ENCODE measurements at regions not wholly inside any gene's neighbourhood (a gene's known extent, or its start where the extent isn't known, plus 50 kb on each side); places are given as distances from the start of the nearest gene placed in this dataset.

- DNase-seq (ENCODE audit: low spot score): no peak
Observed at GRCh38 chr4:27490315-27490714, 629.7 kb downstream of the STIM2 start.

DNA sequence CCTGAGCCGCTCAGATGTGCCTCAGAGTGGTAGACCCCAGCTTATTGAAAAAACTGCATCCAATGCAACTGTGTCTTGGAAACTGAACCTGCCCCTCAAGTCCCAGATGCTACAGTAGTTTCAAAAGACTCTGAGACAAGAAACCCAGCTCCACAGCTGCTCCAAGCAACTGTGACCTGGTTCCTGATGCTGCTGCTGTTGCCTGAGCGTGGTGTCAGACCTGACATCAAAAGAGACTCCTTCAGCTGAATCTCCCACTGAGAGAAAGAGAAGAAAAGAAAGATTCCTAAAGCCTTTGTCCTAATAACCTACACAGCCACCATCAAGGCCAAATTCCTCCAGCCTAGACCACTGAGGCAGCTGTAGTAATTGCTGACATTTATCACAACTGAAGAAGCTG, 630.1 kb downstream of the STIM2 start:
- DNase-seq (ENCODE audit: low spot score): no peak

DNA sequence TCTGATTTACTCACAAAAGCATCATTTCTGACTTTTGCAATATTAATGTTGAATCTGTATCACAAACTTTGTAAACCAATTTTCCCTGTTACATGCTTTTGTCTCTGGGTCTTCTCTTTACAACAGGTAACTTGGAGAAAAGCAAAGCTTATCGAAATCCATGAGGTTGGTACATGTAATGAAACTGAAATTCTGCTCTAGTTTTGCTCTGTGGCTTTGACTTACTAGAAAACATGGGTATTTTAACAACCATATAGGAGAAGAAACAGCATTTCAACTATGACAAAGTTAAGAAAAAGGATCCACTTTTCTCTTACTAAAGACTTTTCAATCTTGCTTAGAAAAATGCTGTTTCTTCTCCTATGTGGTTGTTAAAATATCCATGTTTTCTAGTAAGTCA, 645.8 kb downstream of the STIM2 start:
- no peak for DNase-seq (ENCODE audit: low spot score)

GRCh38 chr4:27514711-27515110, 654.1 kb downstream of the STIM2 start:
- DNase-seq (ENCODE audit: low spot score): no peak

GRCh38 chr4:27515140-27515539, 654.5 kb downstream of the STIM2 start:
- no peak for DNase-seq (ENCODE audit: low spot score)

GRCh38 chr4:27518876-27519275, 658.2 kb downstream of the STIM2 start:
- DNase-seq (ENCODE audit: low spot score): no peak

DNA sequence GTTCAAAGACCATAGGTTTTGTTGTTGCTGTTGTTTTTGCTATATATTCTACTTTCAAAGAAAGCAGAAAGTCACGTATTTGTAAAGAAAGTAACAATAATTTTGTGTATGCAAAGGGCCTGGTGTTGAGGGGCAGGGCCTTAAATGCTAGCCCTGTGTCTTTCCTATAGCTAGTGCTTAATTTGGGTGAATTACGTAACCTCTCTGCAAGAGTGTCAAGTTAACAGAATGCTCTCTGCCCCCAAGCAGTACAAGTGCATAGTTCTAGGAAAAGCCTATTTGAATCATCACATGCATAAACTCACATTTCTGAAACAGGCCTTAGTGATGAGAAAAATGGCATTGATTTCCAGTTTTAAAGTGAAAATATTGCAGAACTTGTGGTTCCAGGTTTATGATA, 663.6 kb downstream of the STIM2 start:
- DNase-seq (ENCODE audit: low spot score): no peak

- DNase-seq (ENCODE audit: low spot score): no peak
Observed at GRCh38 chr4:27534488-27534887, 673.8 kb downstream of the STIM2 start.

- DNase-seq (ENCODE audit: low spot score): no peak
Observed at GRCh38 chr4:27568236-27568951, 707.8 kb downstream of the STIM2 start.

DNA sequence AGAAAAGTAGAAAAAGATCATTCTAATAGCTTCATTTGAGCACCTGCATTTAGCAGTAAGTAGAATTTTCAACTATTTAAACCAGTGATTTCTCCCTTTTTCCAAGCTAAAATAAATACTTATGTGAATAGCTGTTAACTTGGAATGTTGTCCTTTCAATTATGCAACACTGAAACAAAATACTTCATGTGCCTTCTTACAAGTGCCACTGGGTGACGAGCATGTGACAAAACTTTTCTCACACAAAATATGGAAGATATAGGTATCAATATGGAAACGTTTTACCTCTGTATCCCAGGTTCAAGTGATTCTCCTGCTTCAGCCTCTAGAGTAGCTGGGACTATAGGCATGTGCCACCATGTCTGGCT, 708.3 kb downstream of the STIM2 start:
- no peak for DNase-seq (ENCODE audit: low spot score)

GRCh38 chr4:27574743-27575142, 714.1 kb downstream of the STIM2 start:
- DNase-seq (ENCODE audit: low spot score): no peak

GRCh38 chr4:27577951-27578350, 717.3 kb downstream of the STIM2 start:
- DNase-seq (ENCODE audit: low spot score): no peak

DNA sequence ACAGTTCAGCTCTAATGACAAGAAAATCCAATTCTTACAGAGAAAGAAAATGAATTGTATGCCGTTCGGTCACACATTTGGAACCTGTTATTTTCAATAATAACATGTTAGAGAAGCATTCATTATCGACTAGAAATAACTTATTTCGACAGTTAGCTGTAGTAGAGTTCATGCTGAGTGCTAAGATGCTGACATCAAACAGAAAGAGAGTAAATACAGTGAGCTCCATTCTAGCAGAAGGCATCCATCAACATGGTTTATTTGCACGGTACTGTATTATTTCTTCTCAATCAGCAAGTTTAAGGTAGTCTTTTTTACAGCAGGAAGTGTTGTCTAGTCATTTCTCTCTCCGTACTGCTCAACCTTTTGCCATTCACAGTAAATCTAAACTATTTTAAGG, 732.1 kb downstream of the STIM2 start:
- no peak for DNase-seq (ENCODE audit: low spot score)

DNA sequence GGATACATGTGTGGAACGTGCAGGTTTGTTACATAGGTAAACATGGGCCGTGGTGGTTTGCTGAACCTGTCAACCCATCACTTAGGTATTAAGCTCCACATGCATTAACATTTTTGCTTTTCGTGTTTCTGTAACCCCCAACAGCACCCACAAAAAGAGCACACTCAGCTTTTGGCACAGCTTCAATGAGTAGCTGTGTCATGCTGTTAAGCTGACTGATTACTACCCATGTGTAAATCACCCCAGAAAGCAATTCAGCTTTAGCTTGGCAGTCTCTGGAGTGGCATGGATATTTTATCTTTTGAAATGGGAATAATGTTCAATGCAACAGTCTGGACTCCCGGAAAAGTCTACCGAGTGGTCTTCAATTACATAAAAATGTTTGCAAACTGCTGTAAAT, 734.3 kb downstream of the STIM2 start:
- DNase-seq (ENCODE audit: low spot score): no peak

DNA sequence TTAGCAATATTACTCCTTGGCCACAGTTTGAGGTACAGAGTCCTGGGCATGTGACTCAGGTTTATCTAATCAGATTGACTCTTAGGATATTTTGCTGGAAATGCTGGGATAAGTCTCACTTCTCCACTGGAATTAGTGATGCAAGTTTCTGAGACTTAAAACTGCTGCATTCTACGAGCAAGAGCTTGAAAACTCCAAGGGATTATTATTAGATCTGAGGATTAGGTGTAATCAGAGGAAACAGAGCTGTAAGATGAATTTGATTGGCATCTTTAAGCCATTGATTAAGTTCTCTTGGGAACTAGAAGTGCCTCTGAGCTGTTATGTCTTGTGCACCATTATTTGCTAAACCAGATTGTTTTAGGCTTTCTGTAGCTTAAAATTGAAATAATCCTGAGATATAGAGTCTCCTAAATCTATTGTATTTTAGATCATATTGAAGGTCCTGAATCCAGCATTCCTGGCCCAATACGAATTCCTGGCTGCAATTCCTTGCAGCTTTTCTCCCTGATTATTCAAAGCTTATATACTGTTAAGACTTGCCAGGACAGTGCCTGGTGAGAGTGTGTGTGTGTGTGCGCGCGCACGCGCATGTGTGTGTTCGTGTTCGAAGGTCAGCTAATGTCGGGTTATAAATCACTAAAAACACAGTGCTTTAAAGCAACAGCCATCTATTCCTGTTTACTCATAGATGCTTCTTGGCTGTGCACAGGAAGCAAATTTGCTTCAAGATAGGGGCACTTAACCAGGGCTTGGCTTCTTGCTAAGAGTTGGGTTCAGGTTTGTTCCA, 735.1 kb downstream of the STIM2 start:
- no peak for DNase-seq (ENCODE audit: low spot score)

DNA sequence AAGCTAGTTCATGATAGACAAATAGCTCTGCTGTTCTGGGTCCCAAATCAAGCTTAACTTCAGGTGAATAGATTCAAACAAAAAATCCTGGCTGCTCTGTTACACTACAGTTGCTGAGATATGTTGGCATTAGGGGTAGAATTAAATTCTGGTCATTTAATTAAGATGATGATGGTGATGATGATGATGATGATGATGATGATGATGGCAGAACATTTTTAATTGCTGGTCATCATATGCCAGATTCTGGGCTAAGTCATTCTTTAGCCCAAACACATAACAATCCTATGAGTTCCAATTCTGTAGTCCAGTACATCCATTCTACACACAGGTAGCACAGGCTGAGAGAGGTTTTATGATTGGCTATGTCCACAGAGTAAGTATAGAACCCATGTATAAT, 741.5 kb downstream of the STIM2 start:
- DNase-seq (ENCODE audit: low spot score): no peak

- no peak for DNase-seq (ENCODE audit: low spot score)
Observed at GRCh38 chr4:27604692-27605091, 744.1 kb downstream of the STIM2 start.

DNA sequence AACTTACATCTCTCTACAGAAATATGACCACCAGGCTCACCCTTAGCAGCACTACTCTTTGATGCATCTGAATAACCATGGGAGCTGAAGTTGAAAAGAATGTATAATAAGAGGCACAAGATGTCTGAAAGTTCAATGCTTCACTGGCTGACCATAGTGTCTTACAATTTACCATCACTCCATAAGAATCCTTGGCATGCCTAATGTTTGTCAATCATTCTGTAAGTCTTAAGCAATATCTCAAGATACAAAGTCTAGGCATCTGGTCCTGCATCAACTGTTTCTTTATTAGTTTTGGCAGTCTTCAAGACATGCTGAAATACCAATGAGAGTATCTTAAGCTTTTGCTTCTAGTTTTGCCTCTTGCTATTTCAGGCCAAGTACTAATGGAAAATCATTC, 755.5 kb downstream of the STIM2 start:
- DNase-seq (ENCODE audit: low spot score): no peak

- DNase-seq (ENCODE audit: low spot score): no peak
Observed at GRCh38 chr4:27619435-27619834, 758.8 kb downstream of the STIM2 start.

GRCh38 chr4:27620886-27621285, 760.2 kb downstream of the STIM2 start:
- DNase-seq (ENCODE audit: low spot score): no peak

- DNase-seq (ENCODE audit: low spot score): no peak
Observed at GRCh38 chr4:27624749-27625148, 764.1 kb downstream of the STIM2 start.

GRCh38 chr4:27628609-27629008, 768.0 kb downstream of the STIM2 start:
- no peak for DNase-seq (ENCODE audit: low spot score)

GRCh38 chr4:27629532-27630225, 769.0 kb downstream of the STIM2 start:
- DNase-seq (ENCODE audit: low spot score): no peak

Measured in SK-N-DZ (cell line).